ENCODE measurements at regions not wholly inside any gene's neighbourhood (a gene's known extent, or its start where the extent isn't known, plus 50 kb on each side); places are given as distances from the start of the nearest gene placed in this dataset.

DNA sequence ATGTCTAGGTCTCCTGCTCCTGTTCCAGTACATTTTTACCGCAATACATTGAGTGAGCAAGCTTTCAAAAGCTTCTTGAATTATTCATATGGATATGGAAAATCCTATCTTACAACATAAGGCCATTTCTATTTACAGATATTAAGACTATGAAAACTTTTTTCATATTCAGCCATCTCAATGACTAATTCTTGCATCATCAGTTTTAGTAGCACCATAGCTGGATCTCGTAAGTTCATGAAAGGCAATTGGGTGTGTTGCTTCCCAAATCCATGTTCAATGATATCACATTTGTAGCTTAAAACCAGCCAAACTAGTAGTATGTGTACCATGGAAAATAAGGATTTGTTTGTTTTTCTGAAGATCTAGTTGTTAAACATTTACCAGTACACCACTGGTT is 118.3 kb upstream of the GABRA2 start:
- 83 to 84% methylated on average over 2 of the region's 2 CpGs for WGBS, 2 donors (ENCODE audit: low coverage in 1 of 2)
- Histone ChIP-seq H3K4me1 (no peaks in the 10 kb centered on the region), H3K4me3 (no peak overlapping the region), H3K36me3 (no peaks in the 10 kb centered on the region), H3K9me3 (no peaks in the 10 kb centered on the region), H3K27me3 (no peaks in the 10 kb centered on the region), H3K27ac (no peak overlapping the region)
- no peak for DNase-seq
- in situ Hi-C loops (cut with MboI; ENCODE audit: low pct_ligation_motif_present in 1 of 4, low pct_unique_long_range_greater_than_20kb in 1 of 4, low sequenced_read_pairs in 3 of 4) (no loop called here), intact Hi-C loops (cut with DNase I; ENCODE audit: low total_unique reads) (no loop called here)
- TF ChIP-seq POLR2A (IDR thresholded peaks at IDR 0.05) (no peak), CTCF (IDR thresholded peaks at IDR 0.05) (no peak), EP300 (IDR thresholded peaks at IDR 0.05; ENCODE audit: low read depth) (no peak)

DNA sequence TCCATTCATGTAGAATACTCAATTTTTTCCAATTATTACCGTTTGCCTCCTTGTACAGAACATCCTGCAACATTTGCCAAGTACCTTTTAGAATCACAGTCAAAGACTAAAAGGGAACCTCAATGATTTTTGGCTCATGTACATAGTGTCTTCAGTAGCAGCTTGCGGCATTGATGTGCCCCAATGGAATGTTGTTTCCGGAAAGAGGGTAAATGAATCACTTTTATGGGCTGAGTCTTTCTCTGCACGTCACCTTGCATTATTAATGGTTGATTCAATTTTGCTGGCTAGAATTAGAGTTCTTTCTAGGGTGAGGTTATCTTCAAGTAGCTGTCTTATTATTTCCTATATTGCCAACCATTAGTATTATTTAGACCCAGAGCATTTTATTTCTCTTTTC is 116.9 kb upstream of the GABRA2 start:
- intact Hi-C loops (cut with DNase I; ENCODE audit: low total_unique reads), result no loop called here
- in situ Hi-C loops (cut with MboI; ENCODE audit: low pct_ligation_motif_present in 1 of 4, low pct_unique_long_range_greater_than_20kb in 1 of 4, low sequenced_read_pairs in 3 of 4), result no loop called here
- Histone ChIP-seq H3K36me3 (no peaks in the 10 kb centered on the region), H3K4me3 (no peak overlapping the region), H3K27me3 (no peaks in the 10 kb centered on the region), H3K4me1 (no peaks in the 10 kb centered on the region), H3K9me3 (no peaks in the 10 kb centered on the region), H3K27ac (no peak overlapping the region)
- no peak for DNase-seq
- 55 to 72% methylated on average over 4 of the region's 4 CpGs for WGBS, 2 donors (ENCODE audit: low coverage in 1 of 2)
- no peak for TF ChIP-seq POLR2AphosphoS5 (IDR thresholded peaks at IDR 0.05)

GRCh38 chr4:46505131-46505530 is 115.2 kb upstream of the GABRA2 start:
- no peaks in the 10 kb centered on the region for H3K36me3 ChIP-seq
- H3K27ac ChIP-seq, result no peak overlapping the region
- no peak overlapping the region for H3K4me3 ChIP-seq
- H3K27me3 ChIP-seq, result no peaks in the 10 kb centered on the region
- no peak for DNase-seq
- in situ Hi-C loops (cut with MboI; ENCODE audit: low pct_ligation_motif_present in 1 of 4, low pct_unique_long_range_greater_than_20kb in 1 of 4, low sequenced_read_pairs in 3 of 4) (no loop called here), intact Hi-C loops (cut with DNase I; ENCODE audit: low total_unique reads) (no loop called here)
- no peaks in the 10 kb centered on the region for H3K9me3 ChIP-seq
- TF ChIP-seq CTCF (IDR thresholded peaks at IDR 0.05) (no peak), EP300 (IDR thresholded peaks at IDR 0.05; ENCODE audit: low read depth) (no peak), POLR2AphosphoS5 (IDR thresholded peaks at IDR 0.05) (no peak), POLR2A (IDR thresholded peaks at IDR 0.05) (no peak)
- no peaks in the 10 kb centered on the region for H3K4me1 ChIP-seq

GRCh38 chr4:46503739-46504138 is 113.8 kb upstream of the GABRA2 start:
- 50% methylated on average over 4 of the region's 4 CpGs for WGBS, 2 donors (ENCODE audit: low coverage in 1 of 2)
- Histone ChIP-seq H3K27ac (no peak overlapping the region), H3K36me3 (no peaks in the 10 kb centered on the region), H3K9me3 (no peaks in the 10 kb centered on the region), H3K4me1 (no peaks in the 10 kb centered on the region), H3K4me3 (no peak overlapping the region), H3K27me3 (no peaks in the 10 kb centered on the region)
- in situ Hi-C loops (cut with MboI; ENCODE audit: low pct_ligation_motif_present in 1 of 4, low pct_unique_long_range_greater_than_20kb in 1 of 4, low sequenced_read_pairs in 3 of 4) (no loop called here), intact Hi-C loops (cut with DNase I; ENCODE audit: low total_unique reads) (no loop called here)
- no peak for DNase-seq
- TF ChIP-seq CTCF (IDR thresholded peaks at IDR 0.05) (no peak), POLR2A (IDR thresholded peaks at IDR 0.05) (no peak), EP300 (IDR thresholded peaks at IDR 0.05; ENCODE audit: low read depth) (no peak), POLR2AphosphoS5 (IDR thresholded peaks at IDR 0.05) (no peak)

GRCh38 chr4:46492394-46492793 is 102.5 kb upstream of the GABRA2 start:
- Histone ChIP-seq H3K4me3 (no peak overlapping the region), H3K27me3 (no peaks in the 10 kb centered on the region), H3K4me1 (no peaks in the 10 kb centered on the region), H3K27ac (no peak overlapping the region), H3K9me3 (no peaks in the 10 kb centered on the region), H3K36me3 (no peaks in the 10 kb centered on the region)
- WGBS, 2 donors (ENCODE audit: low coverage in 1 of 2), result 43 to 67% methylated on average over 1 to 3 of the region's 3 CpGs
- in situ Hi-C loops (cut with MboI; ENCODE audit: low pct_ligation_motif_present in 1 of 4, low pct_unique_long_range_greater_than_20kb in 1 of 4, low sequenced_read_pairs in 3 of 4), result no loop called here
- intact Hi-C loops (cut with DNase I; ENCODE audit: low total_unique reads), result no loop called here
- no peak for DNase-seq
- TF ChIP-seq POLR2A (IDR thresholded peaks at IDR 0.05), result no peak
- no peak for TF ChIP-seq EP300 (IDR thresholded peaks at IDR 0.05; ENCODE audit: low read depth)
- no peak for TF ChIP-seq POLR2AphosphoS5 (IDR thresholded peaks at IDR 0.05)
- TF ChIP-seq CTCF (IDR thresholded peaks at IDR 0.05), result no peak
